ENCODE measurements at regions not wholly inside any gene's neighbourhood (a gene's known extent, or its start where the extent isn't known, plus 50 kb on each side); places are given as distances from the start of the nearest gene placed in this dataset.
A peak's percentile ranks its signal among the peaks of the same experiment; 100 is the strongest.

DNA sequence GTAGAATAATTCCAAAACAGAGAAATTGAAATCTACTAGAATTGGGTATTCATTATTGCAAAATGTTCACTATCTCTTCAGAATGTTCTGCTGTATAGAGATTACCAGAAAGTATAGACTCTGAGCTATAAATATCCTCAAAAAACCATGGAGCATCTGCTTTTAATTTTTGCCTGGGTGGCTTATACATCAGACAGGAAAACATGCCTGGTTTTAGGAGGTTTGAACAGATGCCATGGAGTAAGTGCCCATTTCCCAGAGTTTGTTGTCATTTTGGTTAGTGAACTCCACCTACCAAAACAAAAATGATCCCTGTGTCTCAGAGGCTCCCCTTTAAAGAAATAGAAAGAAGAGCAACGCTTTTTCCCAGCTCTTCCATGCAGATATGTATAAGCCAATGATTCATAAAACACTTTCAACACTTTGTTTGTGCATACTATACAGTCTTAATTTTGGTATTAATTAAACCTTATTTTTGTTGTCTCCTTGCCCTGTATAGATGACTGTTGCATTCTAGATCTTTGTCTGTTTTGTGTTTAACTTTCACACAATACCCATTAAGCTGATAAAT lies 68.7 kb downstream of the MEPE start:
- Histone ChIP-seq H4K20me1 (ENCODE audit: insufficient read depth, low read length) (no peaks in the 10 kb centered on the region), H3K4me1 (ENCODE audit: low read length) (peaks cover 5% of the 10 kb centered on the region), H3K4me3 (ENCODE audit: low read length) (no peak overlapping the region), H3K36me3 (replicated peaks; ENCODE audit: low read depth, low read length) (no peaks in the 10 kb centered on the region), H3K9me3 (ENCODE audit: insufficient read depth, low read length) (no peaks in the 10 kb centered on the region), H3K27me3 (ENCODE audit: low read depth, low read length) (peaks cover 33% of the 10 kb centered on the region), H3K4me2 (ENCODE audit: low read length) (no peak overlapping the region), H3K79me2 (ENCODE audit: low read length) (no peaks in the 10 kb centered on the region), H3K27ac (ENCODE audit: low read length) (no peak overlapping the region), H3K9ac (ENCODE audit: low read length) (no peak overlapping the region), H2AFZ (ENCODE audit: low read depth, low read length) (no peak overlapping the region)
- no peak for TF ChIP-seq EZH2phosphoT487 (IDR thresholded peaks at IDR 0.05; ENCODE audit: low read depth)
- TF ChIP-seq, protein P1, sequence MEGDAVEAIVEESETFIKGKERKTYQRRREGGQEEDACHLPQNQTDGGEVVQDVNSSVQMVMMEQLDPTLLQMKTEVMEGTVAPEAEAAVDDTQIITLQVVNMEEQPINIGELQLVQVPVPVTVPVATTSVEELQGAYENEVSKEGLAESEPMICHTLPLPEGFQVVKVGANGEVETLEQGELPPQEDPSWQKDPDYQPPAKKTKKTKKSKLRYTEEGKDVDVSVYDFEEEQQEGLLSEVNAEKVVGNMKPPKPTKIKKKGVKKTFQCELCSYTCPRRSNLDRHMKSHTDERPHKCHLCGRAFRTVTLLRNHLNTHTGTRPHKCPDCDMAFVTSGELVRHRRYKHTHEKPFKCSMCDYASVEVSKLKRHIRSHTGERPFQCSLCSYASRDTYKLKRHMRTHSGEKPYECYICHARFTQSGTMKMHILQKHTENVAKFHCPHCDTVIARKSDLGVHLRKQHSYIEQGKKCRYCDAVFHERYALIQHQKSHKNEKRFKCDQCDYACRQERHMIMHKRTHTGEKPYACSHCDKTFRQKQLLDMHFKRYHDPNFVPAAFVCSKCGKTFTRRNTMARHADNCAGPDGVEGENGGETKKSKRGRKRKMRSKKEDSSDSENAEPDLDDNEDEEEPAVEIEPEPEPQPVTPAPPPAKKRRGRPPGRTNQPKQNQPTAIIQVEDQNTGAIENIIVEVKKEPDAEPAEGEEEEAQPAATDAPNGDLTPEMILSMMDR (IDR thresholded peaks at IDR 0.05; ENCODE audit: low read depth, low read length): no peak

DNA sequence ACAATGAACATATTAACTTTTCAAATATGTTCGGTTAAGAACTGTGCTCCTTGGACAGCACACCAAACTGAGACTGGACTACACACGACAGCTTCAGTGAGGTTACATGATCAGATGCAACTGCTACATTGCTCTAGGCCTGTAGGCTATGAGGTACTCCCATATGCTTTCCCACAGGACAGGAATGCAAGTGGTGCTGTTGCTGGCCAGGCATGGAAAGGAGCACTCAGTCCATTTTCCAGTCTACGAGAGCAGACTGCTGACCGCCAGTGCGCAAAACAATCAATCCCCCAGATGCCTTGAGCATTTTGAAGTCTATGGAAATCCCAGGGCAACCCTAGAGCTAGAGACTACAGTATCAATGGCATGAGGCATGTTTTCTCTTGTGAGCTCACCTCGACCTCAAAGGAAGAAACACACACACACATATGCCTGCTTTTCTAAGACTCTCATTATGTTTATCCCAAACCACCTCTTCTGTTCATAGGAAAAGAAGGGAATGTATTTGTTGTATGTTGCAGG lies 70.8 kb upstream of the SPP1 start:
- H3K27ac ChIP-seq (ENCODE audit: low read length): no peak overlapping the region
- no peak overlapping the region for H2AFZ ChIP-seq (ENCODE audit: low read depth, low read length)
- H3K27me3 ChIP-seq (ENCODE audit: low read depth, low read length): peaks cover 23% of the 10 kb centered on the region
- no peak for TF ChIP-seq EZH2phosphoT487 (IDR thresholded peaks at IDR 0.05; ENCODE audit: low read depth)
- TF ChIP-seq, protein P1 (IDR thresholded peaks at IDR 0.05; ENCODE audit: low read depth, low read length): no peak
- no peaks in the 10 kb centered on the region for H3K36me3 ChIP-seq (replicated peaks; ENCODE audit: low read depth, low read length)
- no peaks in the 10 kb centered on the region for H3K9me3 ChIP-seq (ENCODE audit: insufficient read depth, low read length)
- no peaks in the 10 kb centered on the region for H3K79me2 ChIP-seq (ENCODE audit: low read length)
- no peak overlapping the region for H3K4me2 ChIP-seq (ENCODE audit: low read length)
- H3K4me1 ChIP-seq (ENCODE audit: low read length): no peaks in the 10 kb centered on the region
- no peak overlapping the region for H3K4me3 ChIP-seq (ENCODE audit: low read length)
- H3K9ac ChIP-seq (ENCODE audit: low read length): no peak overlapping the region
- no peaks in the 10 kb centered on the region for H4K20me1 ChIP-seq (ENCODE audit: insufficient read depth, low read length)

DNA sequence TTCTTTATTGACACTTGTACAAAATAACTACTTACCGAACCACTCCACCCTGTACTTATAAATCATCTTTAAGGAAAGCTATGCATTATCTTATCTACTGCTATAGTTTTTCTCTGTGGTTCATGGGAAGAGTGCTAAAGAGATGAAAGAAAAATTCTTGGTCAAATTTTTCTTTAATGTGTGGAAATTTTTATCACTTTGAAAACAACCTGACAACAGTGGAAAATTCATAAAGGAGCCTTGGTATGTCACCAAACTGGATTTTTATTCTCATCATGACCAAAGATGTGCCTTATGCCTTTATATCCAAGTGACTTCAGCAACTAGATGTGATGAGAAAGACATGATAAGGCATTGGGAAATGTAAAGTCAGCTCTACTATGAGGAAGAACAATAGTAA lies 67.2 kb upstream of the SPP1 start:
- H3K36me3 ChIP-seq (replicated peaks; ENCODE audit: low read depth, low read length): no peaks in the 10 kb centered on the region
- no peak overlapping the region for H3K4me2 ChIP-seq (ENCODE audit: low read length)
- H3K79me2 ChIP-seq (ENCODE audit: low read length): no peaks in the 10 kb centered on the region
- no peaks in the 10 kb centered on the region for H3K9me3 ChIP-seq (ENCODE audit: insufficient read depth, low read length)
- H3K4me3 ChIP-seq (ENCODE audit: low read length): no peak overlapping the region
- H3K4me1 ChIP-seq (ENCODE audit: low read length): peaks cover 16% of the 10 kb centered on the region
- 0 out of 2 replicates have a peak, but pooled peaks cover 3% of the 10 kb centered on the region for H3K27me3 ChIP-seq (ENCODE audit: low read depth, low read length)
- H3K9ac ChIP-seq (ENCODE audit: low read length): no peak overlapping the region
- no peaks in the 10 kb centered on the region for H4K20me1 ChIP-seq (ENCODE audit: insufficient read depth, low read length)
- H3K27ac ChIP-seq (ENCODE audit: low read length): no peak overlapping the region
- TF ChIP-seq, protein P1 (IDR thresholded peaks at IDR 0.05; ENCODE audit: low read depth, low read length): no peak
- no peak for TF ChIP-seq EZH2phosphoT487 (IDR thresholded peaks at IDR 0.05; ENCODE audit: low read depth)
- H2AFZ ChIP-seq (ENCODE audit: low read depth, low read length): no peak overlapping the region

DNA sequence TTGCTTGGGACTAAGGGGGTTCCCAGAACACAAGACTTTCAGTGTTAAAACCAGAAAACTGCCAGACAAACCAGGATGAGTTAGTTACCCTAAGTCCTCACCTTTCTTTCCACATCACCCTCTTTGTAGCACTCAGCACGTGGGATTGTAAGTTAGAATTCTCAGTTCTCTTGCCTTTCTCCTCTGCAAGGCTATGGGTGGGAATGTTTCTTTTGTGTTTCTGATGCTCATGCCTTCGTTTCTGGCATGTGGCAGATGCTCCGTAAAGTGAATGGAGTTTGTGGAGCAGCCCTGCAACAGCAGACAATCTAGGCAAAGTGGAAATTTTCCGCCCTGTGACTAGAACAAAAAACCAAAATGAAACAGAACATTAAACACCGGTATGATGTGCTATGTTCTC lies 64.7 kb upstream of the SPP1 start:
- H3K27ac ChIP-seq (ENCODE audit: low read length): no peak overlapping the region
- H3K4me2 ChIP-seq (ENCODE audit: low read length): no peak overlapping the region
- peaks cover 16% of the 10 kb centered on the region for H3K4me1 ChIP-seq (ENCODE audit: low read length)
- TF ChIP-seq, protein P1 (IDR thresholded peaks at IDR 0.05; ENCODE audit: low read depth, low read length): no peak
- no peak for TF ChIP-seq EZH2phosphoT487 (IDR thresholded peaks at IDR 0.05; ENCODE audit: low read depth)
- 0 out of 2 replicates have a peak, but pooled peaks cover 3% of the 10 kb centered on the region for H3K27me3 ChIP-seq (ENCODE audit: low read depth, low read length)
- H4K20me1 ChIP-seq (ENCODE audit: insufficient read depth, low read length): no peaks in the 10 kb centered on the region
- H2AFZ ChIP-seq (ENCODE audit: low read depth, low read length): peak overlapping the region; percentile 50
- no peaks in the 10 kb centered on the region for H3K9me3 ChIP-seq (ENCODE audit: insufficient read depth, low read length)
- no peaks in the 10 kb centered on the region for H3K36me3 ChIP-seq (replicated peaks; ENCODE audit: low read depth, low read length)
- no peak overlapping the region for H3K4me3 ChIP-seq (ENCODE audit: low read length)
- no peak overlapping the region for H3K9ac ChIP-seq (ENCODE audit: low read length)
- H3K79me2 ChIP-seq (ENCODE audit: low read length): no peaks in the 10 kb centered on the region
